KG1 (cell line): ENCODE measurements at regions not wholly inside any gene's neighbourhood (a gene's known extent, or its start where the extent isn't known, plus 50 kb on each side); places are given as distances from the start of the nearest gene placed in this dataset.

Source experiments
- DNase-seq: peaks from one replicate; lab custom pipeline; 2025; lab: John Stamatoyannopoulos, UW

DNA sequence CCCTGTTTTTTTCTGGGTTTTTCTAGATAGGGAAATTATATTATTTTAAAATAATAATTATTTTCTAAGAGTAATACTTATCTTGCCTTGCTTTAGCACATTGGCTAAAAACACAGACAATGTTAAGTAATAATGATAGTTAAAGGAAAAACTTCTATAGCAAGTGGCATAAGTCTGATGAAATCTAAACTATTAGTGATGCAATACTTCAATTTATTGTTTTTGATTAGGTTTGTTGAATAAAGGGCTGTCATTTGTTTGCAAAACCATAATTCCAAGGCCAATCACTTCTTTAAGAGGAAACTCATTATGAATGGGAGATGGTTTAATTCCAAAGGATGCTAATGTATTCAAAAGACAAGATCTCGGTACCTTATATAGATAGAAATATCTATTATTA lies 293.8 kb upstream of the FBXL7 start:
- no peak for DNase-seq

DNA sequence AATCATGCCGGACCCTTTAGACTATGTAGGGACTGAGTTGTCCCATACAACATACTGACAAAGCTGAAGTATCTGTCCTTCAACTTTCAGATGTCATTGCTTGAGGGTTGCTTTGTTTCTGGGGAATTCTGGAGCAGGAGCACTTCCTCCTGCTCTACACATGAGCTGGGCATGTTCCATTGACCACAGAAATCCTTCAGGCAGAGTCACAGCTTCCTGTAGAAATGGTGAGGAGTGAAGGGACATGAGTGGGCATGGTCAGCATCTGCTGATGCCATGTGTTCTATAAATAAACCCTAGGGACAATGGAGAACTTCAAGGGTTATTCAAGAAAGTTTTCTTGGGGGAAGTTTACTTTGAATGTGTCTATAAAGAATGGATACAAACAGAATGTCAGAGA lies 296.6 kb upstream of the FBXL7 start:
- no peak for DNase-seq

DNA sequence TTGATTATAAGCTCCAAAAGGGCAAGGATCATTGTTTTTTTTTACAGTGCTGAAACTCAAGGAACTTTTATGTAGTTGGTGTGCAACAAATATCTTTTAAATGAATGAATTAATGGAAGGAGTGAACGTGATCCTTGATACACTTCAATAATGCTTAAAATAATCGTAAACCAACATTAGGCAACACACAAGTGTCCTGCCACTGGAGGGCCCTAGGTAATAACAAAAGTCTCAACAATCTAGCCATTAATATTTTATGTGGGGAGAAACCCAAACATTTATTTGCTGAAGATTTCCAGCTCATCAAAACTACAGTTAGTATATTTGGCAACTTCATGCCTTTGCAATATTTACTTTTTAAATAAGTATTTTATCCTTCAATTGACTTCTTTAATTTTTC lies 309.0 kb upstream of the FBXL7 start:
- no peak for DNase-seq

DNA sequence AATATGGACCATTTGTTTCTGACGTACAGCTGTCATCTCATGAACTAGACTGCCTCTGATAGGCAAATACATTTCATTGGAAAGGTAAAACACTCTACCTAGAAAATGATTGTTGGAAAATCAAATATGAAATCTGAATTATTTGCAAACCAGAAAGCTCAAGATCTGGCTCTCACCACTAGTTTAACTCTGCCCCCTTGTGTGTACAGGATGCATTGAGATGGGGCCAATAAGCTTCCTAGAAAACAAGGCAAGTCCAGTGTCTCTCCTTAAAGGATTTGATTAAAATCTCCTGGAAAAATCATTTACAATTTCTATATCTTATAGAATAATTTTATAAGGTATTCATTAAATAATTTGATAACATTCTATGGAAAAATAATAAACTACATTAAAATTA lies 311.9 kb upstream of the ANKH start:
- DNase-seq: no peak

DNA sequence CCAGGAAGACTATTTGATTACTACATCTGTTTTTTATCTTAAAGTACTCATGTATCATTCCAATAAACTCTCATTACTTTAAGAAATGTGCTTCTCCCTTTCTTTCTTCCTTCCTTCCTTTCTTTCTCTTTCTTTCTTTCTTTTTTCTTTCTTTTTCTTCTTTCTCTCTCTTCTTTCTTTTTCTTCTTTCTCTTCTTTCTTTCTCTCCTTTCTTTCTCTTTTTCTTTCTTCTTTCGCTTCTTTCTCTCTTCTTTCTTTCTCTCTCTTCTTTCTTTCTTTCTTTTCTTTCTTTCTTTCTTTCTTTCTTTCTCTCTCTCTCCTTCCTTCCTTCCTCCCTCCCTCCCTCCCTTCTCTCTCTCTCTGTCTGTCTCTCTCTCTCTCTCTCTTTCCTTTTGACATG lies 298.6 kb upstream of the ANKH start:
- DNase-seq: no peak

DNA sequence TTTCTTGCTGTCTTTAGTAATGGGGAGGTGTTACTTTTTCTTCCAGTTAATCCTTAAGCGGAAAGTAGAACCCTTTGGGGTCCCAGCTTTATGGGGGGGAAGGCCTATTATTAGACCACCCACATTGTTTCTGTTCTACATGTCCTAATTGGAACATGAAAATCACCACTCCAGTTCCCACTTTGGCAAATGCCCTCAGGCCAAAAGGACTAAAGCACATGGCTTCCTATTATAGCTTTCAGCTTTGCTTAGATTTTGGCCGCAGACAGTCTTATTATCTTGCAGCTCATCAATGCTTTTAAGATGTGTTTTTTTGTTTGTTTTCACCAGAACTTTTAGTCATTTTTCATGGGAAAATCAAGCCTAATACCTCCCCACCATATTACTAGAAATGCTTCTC lies 296.8 kb upstream of the ANKH start:
- no peak for DNase-seq

DNA sequence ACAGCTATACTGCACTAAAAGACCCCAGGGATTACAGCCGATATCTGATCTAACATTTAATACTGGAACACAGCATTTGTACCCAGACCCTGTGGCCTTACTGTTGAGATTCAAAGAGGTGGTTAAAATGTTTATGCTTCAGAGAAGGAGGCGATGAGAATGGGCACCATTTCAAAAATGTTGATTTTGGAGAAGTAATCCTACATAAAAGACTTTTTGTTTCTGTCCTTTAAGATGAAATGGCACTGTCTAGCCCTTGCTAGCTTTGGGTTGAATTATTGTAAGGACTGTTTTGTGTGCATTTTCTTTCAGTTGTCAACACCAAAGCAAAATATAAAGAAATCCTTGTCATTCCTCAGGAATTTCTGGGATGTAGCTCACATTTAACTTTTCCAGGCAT lies 288.5 kb upstream of the ANKH start:
- DNase-seq: no peak

DNA sequence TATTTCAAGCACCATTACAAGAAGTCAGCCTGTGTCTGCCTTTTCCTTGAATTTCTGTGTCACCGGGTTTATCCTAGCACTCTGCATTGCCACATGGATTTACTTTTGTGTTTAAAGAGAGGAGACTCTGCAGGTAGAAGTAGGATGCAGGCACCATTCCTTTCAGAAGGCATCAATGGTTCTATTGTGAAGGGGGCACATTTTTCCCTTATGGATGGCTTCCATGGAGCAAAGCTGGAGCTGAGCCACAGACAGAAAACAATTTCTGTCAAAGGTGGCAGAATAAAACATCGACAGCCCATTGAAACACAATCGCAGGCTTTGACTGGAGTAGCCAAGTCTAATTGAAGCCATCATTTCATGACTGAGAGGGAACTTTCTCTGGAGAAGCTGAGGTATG lies 288.0 kb upstream of the ANKH start:
- DNase-seq: no peak

DNA sequence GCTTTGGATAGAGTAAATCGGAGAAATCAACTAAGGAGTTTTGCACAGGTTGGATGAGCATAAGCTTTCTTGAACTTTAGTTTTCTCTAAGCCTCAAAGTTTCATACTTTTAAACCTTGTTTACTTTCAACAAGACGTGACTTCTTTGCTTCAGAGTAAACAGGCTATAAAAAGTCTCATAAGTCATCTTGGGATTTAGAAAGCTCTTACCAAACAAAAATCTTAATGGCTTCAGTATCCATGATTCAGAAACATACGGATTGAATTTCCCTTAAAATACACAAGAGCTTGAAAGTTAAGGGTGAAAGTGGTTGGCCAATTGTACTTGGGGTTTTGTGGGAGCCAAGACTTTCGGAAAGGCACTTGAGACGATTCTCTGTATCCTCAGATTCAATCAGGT lies 270.9 kb upstream of the ANKH start:
- DNase-seq: no peak

DNA sequence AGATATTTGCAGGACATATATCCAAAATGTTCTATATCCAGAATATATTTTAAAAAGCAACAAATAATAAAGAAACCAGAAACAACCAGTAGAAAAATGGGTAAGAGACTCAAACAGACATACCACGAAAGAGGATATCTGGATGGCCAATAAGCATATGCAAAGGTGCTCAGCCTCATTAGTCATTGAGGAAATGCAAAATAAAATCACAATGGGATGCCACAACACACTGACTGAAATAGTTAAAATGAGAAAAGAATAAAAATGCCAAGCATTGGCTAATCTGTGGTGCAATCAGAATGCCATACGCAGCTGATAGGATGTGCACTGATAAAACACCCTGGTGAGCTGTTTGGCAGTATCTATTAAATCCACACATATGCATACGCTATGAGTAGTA lies 265.8 kb upstream of the ANKH start:
- DNase-seq: no peak

DNA sequence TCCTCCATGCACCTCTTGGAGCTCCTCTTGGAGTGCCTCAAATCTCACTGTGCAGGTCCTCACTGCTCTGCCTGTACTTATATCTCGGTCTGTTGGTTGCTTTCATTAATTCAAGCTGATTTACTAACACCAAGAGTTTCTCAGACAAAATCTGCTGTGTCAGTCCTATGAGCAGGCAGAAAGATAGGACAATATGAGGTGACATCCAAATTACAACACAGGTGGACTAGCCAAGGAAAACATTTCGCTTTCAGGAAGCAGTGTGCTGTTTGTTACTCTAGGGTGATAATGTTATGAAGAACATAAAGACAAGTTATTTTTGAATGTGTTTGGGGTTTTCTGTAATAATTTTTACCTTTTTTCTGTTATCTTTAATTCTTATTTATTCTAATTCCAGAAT lies 264.1 kb upstream of the ANKH start:
- DNase-seq: no peak

DNA sequence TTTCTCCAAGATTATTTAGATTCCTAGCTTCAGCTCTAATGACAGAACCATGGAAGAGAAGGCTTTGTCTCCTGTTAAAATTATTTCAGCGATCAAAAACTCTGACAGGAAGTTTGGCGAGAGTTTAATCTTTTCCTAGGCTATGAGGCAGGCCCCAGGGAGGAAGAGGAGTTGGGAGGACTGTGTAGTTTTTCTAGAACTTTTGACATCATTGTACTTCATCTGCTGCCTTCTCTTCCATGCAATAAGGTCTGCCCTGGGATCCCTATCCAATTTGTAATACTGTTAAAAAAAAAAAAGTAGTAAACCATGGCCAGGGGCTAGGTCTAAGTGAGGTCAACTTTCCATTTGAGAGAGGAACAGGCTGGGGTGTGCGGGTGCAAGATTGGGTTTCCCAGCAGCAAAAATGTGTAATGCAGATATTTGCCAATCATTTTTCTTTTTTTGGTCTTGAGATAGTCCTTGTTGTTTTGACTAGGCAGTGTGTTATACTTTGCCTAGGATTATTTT lies 261.9 kb upstream of the ANKH start:
- DNase-seq: no peak

DNA sequence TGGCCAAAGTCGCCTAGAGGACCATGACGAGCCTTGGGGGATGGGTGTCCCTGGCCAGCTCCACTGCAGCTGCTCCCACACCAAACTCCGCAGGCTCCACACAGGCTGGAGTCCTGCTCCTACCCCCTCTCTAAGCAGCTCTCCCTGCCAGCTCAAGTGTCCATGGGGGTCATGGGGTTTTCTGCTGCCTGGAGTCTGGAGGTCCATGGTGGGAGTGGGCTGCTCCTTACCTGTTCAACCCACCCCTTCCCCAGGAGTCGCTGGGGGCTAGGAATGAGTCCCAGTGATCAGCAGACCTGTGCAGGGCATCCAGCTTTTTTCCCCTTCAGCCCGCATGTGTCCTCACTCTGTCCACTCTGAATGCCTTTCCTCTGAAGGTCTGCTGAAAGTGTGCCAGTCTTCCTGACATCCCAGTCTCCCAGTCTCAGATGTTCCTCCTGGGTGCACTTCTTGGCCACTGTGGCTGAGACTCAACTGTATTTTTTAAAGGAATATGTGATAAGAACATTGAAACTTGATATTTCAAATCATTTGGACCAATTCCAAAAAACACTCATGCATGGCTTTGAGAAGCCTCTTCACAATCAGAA lies 261.3 kb upstream of the ANKH start:
- DNase-seq: no peak

DNA sequence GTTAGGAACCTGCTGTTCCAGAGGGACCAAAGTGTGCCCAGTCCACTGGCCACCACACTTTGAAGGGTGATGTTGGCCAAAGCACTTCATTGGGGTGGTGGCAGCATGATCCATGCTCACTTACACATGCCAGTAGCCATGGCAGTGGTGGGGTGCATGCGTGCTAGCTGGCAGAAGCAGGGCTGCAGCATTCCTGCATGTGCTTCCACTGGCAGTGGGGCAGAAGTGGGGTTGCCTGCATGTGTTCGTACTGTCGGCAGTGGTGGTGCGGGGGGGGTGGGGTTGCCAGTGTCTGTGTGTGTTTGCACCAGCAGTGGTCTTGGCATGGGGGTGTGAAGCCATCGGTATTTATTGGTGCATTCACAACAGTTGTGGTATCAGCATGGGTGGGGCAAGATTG lies 260.3 kb upstream of the ANKH start:
- no peak for DNase-seq

DNA sequence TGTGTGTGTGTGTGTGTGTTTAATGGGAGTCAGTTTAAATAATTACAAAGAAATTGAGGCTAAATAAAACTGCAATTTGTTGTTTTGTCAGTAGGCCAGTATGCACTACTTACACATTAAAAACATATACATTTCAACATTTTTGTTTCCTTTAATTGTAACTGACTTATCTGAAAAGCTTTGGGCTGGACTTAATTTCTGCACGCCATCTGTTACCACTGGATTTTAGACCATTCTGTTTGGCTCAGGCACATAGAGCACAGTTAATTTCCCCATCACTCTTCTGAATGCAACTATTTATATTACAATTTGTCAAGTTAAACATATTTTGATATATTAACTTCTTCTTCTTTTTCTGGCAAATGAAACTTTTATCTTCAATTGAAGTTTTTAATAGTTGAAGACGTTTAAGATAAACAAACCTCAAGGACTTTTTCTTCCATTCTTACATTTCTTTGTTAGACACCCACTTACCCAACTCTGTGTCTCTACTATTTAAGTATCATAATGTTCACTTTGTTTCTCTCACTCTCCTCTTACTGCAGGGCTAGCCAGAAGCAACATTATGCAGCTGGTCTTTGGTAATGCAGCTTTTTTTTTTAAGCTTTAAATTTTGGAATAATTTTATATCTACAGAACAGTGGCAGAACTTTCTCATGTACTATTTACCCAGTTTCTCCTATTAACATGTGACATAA lies 253.4 kb upstream of the ANKH start:
- no peak for DNase-seq

DNA sequence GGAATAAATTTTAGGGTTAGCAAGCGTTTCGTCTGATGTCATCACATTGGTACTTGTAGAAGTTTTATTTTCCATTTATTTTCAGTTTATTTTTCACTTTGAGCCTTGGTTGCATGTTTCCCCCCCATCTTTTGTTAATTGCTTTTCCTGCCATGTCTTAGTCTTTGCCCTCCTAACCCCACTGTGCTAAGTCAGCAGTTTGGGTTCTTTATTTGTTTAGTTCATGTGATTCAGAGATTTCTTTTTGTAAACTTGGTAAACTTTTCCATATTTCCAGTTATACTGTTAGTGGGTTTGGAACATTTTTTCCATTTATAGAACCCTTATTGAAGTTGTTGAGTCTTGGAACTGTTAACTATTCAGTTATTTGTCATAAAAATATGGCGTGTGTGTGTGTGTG lies 252.9 kb upstream of the ANKH start:
- no peak for DNase-seq

DNA sequence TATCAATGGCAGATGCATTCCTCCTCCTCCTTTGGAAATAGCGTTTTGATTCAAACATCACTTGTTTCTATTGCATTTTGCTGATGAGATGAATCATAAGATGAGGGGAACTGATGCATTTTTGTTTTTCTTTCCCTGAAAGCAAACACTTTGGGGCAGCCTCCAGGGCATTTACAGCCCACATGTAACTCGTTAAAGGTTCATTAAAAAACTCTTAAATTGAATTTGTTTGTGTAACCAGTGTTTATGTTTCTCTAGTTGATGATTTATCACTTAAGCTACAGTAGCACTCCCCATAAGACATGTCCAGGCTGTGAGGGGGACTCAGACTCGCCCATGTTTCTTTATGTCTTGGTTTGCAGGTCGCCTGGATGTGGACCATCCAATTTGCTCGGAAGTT lies 246.1 kb upstream of the ANKH start:
- DNase-seq: no peak

DNA sequence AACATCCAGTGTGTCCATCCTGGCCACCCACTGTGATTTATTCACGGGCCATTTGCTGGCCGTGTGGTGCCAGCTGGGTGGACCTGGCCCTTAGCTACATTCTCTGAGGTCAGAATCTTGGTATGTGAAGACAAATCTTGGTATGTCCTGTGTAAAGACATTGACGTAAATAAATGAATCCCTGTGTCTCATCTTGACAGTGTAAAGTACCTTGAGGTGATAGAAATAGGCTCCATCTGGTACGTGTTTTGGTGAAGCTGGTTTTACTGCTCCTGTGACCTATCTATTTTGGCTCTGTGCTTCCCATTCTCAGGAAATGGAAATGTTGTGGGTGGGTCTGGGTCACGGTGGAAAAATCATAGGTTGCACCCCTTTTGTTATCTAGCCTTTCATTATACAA lies 245.4 kb upstream of the ANKH start:
- no peak for DNase-seq

DNA sequence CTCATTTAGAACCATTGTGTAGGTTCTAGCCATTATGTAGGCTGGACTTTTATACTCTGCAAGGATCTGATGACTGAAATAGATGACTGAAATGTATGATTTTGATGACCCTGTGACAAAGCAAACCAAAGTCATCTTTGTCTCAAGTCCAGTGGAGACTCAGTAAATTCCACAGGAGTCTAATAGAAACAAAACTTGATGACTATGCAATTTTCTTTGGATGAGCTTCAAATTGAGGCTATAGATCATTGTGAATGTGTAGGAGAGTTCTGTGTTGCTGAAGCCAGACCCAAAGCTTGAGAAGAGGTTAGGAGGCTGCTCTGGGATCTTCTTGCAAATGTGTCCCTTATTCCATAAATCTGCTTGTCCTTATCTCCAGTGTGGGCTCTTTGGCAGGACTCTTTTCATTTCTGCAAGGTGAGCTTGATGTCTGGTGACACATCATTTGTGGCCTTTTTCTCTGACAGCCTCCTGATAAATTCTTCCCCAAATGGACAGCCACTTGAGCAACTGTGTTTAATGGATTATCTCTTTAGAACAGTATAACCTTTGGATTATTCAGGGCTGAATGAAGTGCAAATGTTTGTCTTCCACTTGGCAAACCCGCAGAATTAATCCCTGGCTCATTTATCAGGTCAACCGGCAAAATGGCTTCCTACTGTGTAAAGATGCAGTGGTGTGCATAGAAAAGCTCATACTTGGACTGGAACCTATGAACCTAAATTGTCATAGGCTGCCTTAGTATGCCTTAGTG lies 235.1 kb upstream of the ANKH start:
- DNase-seq: no peak

DNA sequence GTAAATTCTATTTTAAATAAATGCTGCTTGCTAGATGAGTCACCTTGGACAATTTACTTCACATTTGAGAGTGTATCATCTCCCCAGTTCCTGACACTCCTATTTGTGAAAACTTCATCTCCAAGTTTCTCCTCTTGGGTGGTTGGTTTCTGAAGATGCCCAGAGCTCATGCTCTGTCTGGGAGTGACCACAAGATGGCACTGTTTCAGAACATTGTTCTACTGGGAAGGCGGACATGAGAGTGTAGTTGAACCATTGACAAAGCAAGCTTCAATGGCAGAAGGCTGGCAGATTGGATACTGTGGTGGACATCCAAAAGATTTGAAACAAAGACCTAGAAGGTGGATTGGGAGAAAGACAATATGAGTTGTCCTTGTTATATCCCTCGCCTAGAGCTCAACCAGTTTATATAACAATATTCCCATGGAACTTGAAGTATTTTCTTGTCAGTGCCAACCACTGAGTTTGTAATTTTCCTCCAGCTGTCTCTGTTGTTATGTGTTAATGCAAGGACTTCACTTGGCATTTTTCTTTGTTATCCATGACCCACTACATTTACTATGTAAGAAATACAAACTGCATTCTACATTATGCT lies 234.3 kb upstream of the ANKH start:
- peak; percentile 1 for DNase-seq

DNA sequence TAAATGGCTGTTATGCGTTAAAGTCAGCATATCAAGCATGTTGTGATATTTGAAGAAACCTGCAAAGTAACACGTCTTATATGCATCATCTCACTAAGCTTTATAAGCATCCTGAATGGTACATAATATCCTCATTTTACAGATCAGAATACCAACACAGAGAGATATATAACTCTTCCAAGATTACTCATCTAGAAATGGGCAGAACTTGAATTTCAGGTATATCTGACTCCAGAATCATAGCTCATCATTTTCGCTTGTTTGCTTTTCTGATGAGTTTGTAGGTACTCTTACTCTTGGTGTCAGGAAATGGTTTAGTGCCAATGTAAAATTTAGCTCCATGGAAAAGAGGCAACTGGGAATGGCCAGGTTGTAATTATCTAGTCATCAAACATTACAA lies 232.3 kb upstream of the ANKH start:
- no peak for DNase-seq

DNA sequence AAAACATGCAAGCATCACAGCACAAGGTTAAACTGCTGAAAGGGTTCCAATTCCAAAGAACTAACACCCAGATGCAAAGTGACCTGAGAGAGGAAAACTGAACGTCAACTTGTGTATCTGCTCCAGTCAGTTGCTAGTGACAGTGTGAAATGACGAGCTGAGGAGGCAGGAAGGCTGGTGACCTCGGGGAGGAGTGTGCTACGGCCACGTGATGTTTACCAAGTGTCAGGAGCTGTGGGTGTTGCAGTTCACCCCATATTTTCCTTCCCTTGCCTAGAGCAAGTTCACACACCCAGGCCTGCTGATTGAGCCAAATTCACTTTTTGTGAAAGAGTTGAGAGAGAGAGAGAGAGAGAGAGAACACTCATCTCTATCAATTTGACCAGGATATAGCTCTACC lies 231.6 kb upstream of the ANKH start:
- DNase-seq: no peak

DNA sequence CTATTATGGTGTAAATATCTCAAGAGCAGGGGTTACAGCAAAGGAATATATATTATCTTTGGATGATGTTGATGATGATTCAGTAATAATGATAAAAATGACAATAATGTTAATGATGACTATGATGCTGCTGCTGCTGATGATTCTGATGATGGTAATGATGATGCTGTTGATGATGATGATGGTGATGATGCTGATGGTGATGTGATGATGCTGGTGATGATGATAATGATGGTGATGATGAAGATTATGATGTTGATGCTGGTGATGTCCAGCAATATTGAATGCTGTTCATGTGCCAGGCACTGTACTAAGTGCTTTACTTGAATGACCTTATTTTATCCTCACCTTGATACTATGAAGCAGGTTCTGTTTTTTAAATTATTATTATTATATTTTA lies 226.0 kb upstream of the ANKH start:
- DNase-seq: no peak
